ENCODE measurements at regions not wholly inside any gene's neighbourhood (a gene's known extent, or its start where the extent isn't known, plus 50 kb on each side); places are given as distances from the start of the nearest gene placed in this dataset.

DNA sequence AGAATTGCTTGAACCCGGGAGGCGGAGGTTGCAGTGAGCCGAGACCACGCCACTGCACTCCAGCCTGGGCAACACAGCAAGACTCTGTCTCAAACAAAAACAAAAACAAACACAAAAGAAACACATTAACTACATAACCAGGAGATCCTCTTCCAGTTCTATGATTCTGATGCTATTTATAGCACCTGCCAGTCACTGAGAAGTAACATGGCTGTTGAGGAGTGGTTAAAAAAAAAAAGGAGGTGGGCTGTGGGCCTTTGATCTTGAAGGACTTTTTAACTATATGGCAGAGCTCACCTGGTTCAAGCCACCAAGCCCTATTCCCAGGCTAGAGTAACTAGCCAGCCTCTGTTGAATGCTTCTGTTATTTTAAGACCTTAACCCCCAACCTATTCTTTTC is 148.8 kb downstream of the ZBTB18 start:
- no peak for TF ChIP-seq BRCA1 (IDR thresholded peaks at IDR 0.05; ENCODE audit: low read depth, low read length)
- TF ChIP-seq CTCF (IDR thresholded peaks at IDR 0.05 in 2 of 3, conservative IDR thresholded peaks at IDR 0.05 in 1 of 3; ENCODE audit: control insufficient read depth in 2 of 3, extremely low read depth in 1 of 3, insufficient read depth in 1 of 3, low read depth in 3 of 3, low read length in 3 of 3): no peak
- TF ChIP-seq CBX5 (IDR thresholded peaks at IDR 0.05; ENCODE audit: low read depth): no peak
- TF ChIP-seq EZH2 (IDR thresholded peaks at IDR 0.05; ENCODE audit: borderline replicate concordance, control insufficient read depth, low read depth, low read length): no peak
- TF ChIP-seq CBX3 (IDR thresholded peaks at IDR 0.05; ENCODE audit: borderline replicate concordance, low read depth): no peak
- TF ChIP-seq MXI1 (IDR thresholded peaks at IDR 0.05; ENCODE audit: low read depth, low read length): no peak
- TF ChIP-seq PAX8 (IDR thresholded peaks at IDR 0.05): no peak
- TF ChIP-seq MYC (IDR thresholded peaks at IDR 0.05; ENCODE audit: insufficient read depth, insufficient read length, insufficient replicate concordance, low read length, severe bottlenecking): no peak
- TF ChIP-seq, protein P1, sequence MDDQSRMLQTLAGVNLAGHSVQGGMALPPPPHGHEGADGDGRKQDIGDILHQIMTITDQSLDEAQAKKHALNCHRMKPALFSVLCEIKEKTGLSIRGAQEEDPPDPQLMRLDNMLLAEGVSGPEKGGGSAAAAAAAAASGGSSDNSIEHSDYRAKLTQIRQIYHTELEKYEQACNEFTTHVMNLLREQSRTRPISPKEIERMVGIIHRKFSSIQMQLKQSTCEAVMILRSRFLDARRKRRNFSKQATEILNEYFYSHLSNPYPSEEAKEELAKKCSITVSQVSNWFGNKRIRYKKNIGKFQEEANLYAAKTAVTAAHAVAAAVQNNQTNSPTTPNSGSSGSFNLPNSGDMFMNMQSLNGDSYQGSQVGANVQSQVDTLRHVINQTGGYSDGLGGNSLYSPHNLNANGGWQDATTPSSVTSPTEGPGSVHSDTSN (IDR thresholded peaks at IDR 0.05; ENCODE audit: insufficient replicate concordance, low read depth, low read length): no peak
- no peak for TF ChIP-seq IKZF1 (conservative IDR thresholded peaks at IDR 0.05)
- TF ChIP-seq JUND (IDR thresholded peaks at IDR 0.05; ENCODE audit: low read depth, low read length): no peak
- no peak for TF ChIP-seq KDM1A (IDR thresholded peaks at IDR 0.05; ENCODE audit: borderline replicate concordance)
- TF ChIP-seq USF1 (IDR thresholded peaks at IDR 0.05; ENCODE audit: borderline replicate concordance, extremely low read length, insufficient read depth, low read depth, low read length): no peak
- TF ChIP-seq SMC3 (IDR thresholded peaks at IDR 0.05; ENCODE audit: borderline replicate concordance, low read length): no peak
